Right lobe of liver (tissue), 6 donors: ENCODE measurements at regions not wholly inside any gene's neighbourhood (a gene's known extent, or its start where the extent isn't known, plus 50 kb on each side); places are given as distances from the start of the nearest gene placed in this dataset.

Experiments
- ATAC-seq, 4 donors: fragments of 200-7000 bp; cut with Tn5 transposase; one replicate each; pipeline ENCODE4 v1.9.1; 2020; ENCODE audit warnings: mild to moderate bottlenecking in 4 of 4, moderate library complexity in 4 of 4
- DNase-seq, 3 donors: peaks; one replicate each; pipeline ENCODE4 v3.0.0-alpha.2; 2020
- H3K27ac ChIP-seq, 3 donors: fragments of 200-600 bp; one replicate each; pipeline ENCODE4 v1.8.0; 2022
- H3K27me3 ChIP-seq, 2 donors: fragments of 200-600 bp; one replicate each; pipeline ENCODE4 v1.8.0; 2022
- H3K36me3 ChIP-seq, 4 donors: fragments of 200-600 bp; sonication (generic) in 1 of 4; one replicate each; pipeline versions ENCODE4 v1.5.1 to v1.8.0; 2017 to 2022; ENCODE audit warnings: control low read depth in 1 of 4
- H3K4me1 ChIP-seq, 4 donors: fragments of 200-600 bp; sonication (generic) in 1 of 4; one replicate each; pipeline versions ENCODE4 v1.5.1 to v1.8.0; 2017 to 2022; ENCODE audit warnings: control low read depth in 1 of 4
- H3K4me3 ChIP-seq, 3 donors: fragments of 200-600 bp; one replicate each; pipeline ENCODE4 v1.8.0; 2022
- H3K9me3 ChIP-seq, 4 donors: fragments of 200-600 bp; sonication (generic) in 1 of 4; one replicate each; pipeline versions ENCODE4 v1.5.1 to v1.8.0; 2017 to 2022; ENCODE audit warnings: control low read depth in 1 of 4
- CTCF ChIP-seq, 4 donors: fragments of 200-600 bp in 3 of 4; fragments of 450-650 bp in 1 of 4; IDR thresholded peaks; one replicate each; pipeline versions ENCODE4 v1.5.1 to v1.8.0; 2016 to 2022; ENCODE audit warnings: antibody characterized with exemption in 4 of 4, mild to moderate bottlenecking in 2 of 4
- POLR2A ChIP-seq: fragments of 450-650 bp; IDR thresholded peaks from one replicate; pipeline ENCODE4 v1.6.1; 2017; ENCODE audit warnings: antibody characterized with exemption, mild to moderate bottlenecking
- WGBS: methylation state at CpG from one replicate; pipeline ENCODE4 v1.1.6; 2018; ENCODE audit warnings: low coverage, low lambda C conversion rate; ENCODE audit not compliant: insufficient coverage; ENCODE audit errors: missing lambda C conversion rate; 5-methylcytosine and 5-hydroxymethylcytosine counted together
- intact Hi-C, 2 donors: fragments of 100-400 bp; cut with DNase I; formaldehyde crosslinking; loops; one replicate each; pipeline versions ENCODE4 v1.11.2 to v1.14.1; 2022
- donor health status: DM: no; HTN: yes; CAD: no.
- donor health status: DM: no; HTN: no; CAD: no.
- donor health status: DM: no; HTN: no; CAD: no.
- donor health status: DM: no; HTN: yes; CAD: no.
- donor health status: DM: no; HTN: yes; CAD: no.

- H3K4me3 ChIP-seq: no peak overlapping the region
- TF ChIP-seq POLR2A: no peak
- no peak for TF ChIP-seq CTCF (IDR thresholded peaks at IDR 0.05)
- WGBS: 56% methylated on average over 1 of the region's 1 CpG
- ATAC-seq (no peak), DNase-seq (no peak)
- no peaks in the 10 kb centered on the region for H3K4me1 ChIP-seq
- no peak overlapping the region for H3K27ac ChIP-seq
- peaks cover 0 to 4% (median 2%) of the 10 kb centered on the region in 4 donors for H3K9me3 ChIP-seq
- no peaks in the 10 kb centered on the region for H3K36me3 ChIP-seq
- intact Hi-C loops: no loop called here
- H3K27me3 ChIP-seq: no peaks in the 10 kb centered on the region
Observed at GRCh38 chr15:49760749-49761148, 139.9 kb downstream of the DTWD1 start.

DNA sequence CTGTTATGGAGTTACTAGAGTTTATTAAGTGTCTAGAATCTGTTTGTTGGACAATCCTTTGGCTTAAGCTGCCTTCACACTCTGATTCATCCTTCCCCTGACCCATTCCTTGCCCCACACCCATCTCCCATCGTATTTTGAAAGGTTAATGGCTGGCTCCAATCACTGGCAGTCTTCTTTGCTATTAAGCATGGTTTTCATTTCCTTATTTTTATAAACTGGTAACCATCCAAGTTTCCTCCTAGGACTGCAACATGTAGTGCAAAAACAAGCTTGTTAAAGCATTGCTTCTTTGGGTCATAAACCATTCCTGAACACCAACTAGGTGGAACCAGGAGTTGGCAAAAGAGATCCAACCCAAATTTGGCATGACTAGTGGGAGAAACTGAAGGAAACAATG, 148.4 kb downstream of the DTWD1 start:
- intact Hi-C loops: no loop called here
- Histone ChIP-seq H3K27ac (no peak overlapping the region), H3K9me3 (no peaks in the 10 kb centered on the region), H3K36me3 (no peaks in the 10 kb centered on the region), H3K4me1 (no peaks in the 10 kb centered on the region), H3K27me3 (no peaks in the 10 kb centered on the region), H3K4me3 (no peak overlapping the region)
- DNase-seq (no peak), ATAC-seq (no peak)
- no peak for TF ChIP-seq POLR2A
- no peak for TF ChIP-seq CTCF (IDR thresholded peaks at IDR 0.05)
- 19% methylated on average over 1 of the region's 1 CpG for WGBS

DNA sequence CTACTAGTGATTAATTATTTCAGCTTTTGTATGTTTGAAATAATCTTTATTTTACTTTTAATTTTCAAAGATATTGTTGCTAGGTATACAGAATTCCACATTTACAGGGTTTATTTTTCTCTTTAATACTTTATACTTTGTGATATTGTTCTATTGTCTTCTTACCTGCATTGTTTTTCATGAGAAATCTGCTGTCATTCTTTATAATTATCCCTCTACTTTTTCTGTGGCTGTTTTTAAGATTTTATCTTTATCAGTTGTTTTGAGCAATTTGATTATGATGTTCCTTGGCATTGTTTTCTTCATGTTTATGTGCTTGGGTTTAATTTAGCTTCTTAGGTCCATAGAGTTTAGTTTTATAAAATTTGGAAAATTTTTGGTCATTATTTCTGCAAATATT, 168.6 kb downstream of the DTWD1 start:
- Histone ChIP-seq H3K4me1 (peaks cover 0 to 3% (median 0%) of the 10 kb centered on the region in 4 donors), H3K9me3 (peaks cover 0 to 6% (median 0%) of the 10 kb centered on the region in 4 donors), H3K27ac (no peak overlapping the region), H3K4me3 (no peak overlapping the region), H3K36me3 (no peaks in the 10 kb centered on the region), H3K27me3 (no peaks in the 10 kb centered on the region)
- no peak for TF ChIP-seq CTCF (IDR thresholded peaks at IDR 0.05)
- TF ChIP-seq POLR2A: no peak
- intact Hi-C loops: no loop called here
- DNase-seq: no peak
- no peak for ATAC-seq

- H3K36me3 ChIP-seq: no peaks in the 10 kb centered on the region
- H3K4me1 ChIP-seq: peaks cover 0 to 3% (median 0%) of the 10 kb centered on the region in 4 donors
- no peaks in the 10 kb centered on the region for H3K27me3 ChIP-seq
- TF ChIP-seq POLR2A (no peak), CTCF (IDR thresholded peaks at IDR 0.05) (no peak)
- WGBS: 81% methylated on average over 14 of the region's 14 CpGs
- DNase-seq (no peak), ATAC-seq (no peak)
- peaks cover 0 to 6% (median 0%) of the 10 kb centered on the region in 4 donors for H3K9me3 ChIP-seq
- no peak overlapping the region for H3K4me3 ChIP-seq
- H3K27ac ChIP-seq: no peak overlapping the region
- intact Hi-C loops: no loop called here
Observed at GRCh38 chr15:49793943-49794342, 173.1 kb downstream of the DTWD1 start.

DNA sequence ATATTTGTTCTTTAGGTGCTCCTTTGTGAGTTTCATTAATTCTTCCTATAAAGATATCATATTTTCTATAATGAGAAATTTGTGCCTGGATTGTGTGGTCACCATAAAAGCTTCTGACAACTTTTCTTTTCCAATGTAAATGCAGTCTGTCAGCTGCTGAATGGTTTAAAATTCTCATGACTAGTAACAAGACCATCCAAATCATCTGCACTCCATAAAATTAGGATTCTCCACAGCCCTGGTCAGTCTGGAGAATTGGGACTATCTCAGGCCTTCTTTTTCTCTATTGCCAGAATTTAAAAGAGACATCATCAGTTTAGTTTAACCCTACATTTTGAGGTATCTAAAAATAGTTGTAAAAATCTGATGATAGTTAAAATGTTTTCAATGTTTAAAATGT, 180.9 kb downstream of the DTWD1 start:
- no peaks in the 10 kb centered on the region for H3K27me3 ChIP-seq
- TF ChIP-seq POLR2A (no peak), CTCF (IDR thresholded peaks at IDR 0.05) (no peak)
- intact Hi-C loops: no loop called here
- DNase-seq: no peak
- no peaks in the 10 kb centered on the region for H3K9me3 ChIP-seq
- H3K4me3 ChIP-seq: no peak overlapping the region
- H3K27ac ChIP-seq: no peak overlapping the region
- H3K4me1 ChIP-seq: no peaks in the 10 kb centered on the region
- H3K36me3 ChIP-seq: no peaks in the 10 kb centered on the region
- no peak for ATAC-seq
